Mesendoderm (in vitro differentiated cells): ENCODE measurements at regions not wholly inside any gene's neighbourhood (a gene's known extent, or its start where the extent isn't known, plus 50 kb on each side); places are given as distances from the start of the nearest gene placed in this dataset.

ENCODE experiments used
- DNase-seq: peaks from one replicate; pipeline ENCODE4 v3.0.0; 2013
- H2AK5ac ChIP-seq: 2 replicates; pipeline ENCODE4 v1.6.1; 2013; ENCODE audit warnings: low read length, inconsistent platforms
- H2BK120ac ChIP-seq: 2 replicates; pipeline ENCODE4 v1.6.1; 2013; ENCODE audit warnings: low read depth, mild to moderate bottlenecking, low read length, moderate library complexity, mixed read lengths
- H2BK15ac ChIP-seq: replicated peaks from 2 replicates; pipeline ENCODE4 v1.6.1; 2013; ENCODE audit warnings: low read depth, mild to moderate bottlenecking, moderate library complexity
- H2BK5ac ChIP-seq: 2 replicates; pipeline ENCODE4 v1.6.1; 2013; ENCODE audit warnings: low read length, inconsistent platforms
- H3K18ac ChIP-seq: 2 replicates; pipeline ENCODE4 v1.6.1; 2013; ENCODE audit warnings: mild to moderate bottlenecking, low read length, mixed read lengths
- H3K23ac ChIP-seq: one replicate; pipeline ENCODE4 v1.6.1; 2013; ENCODE audit warnings: low read length
- H3K27ac ChIP-seq: 2 replicates; pipeline ENCODE4 v1.5.1; 2013; ENCODE audit warnings: low read depth, mild to moderate bottlenecking, inconsistent platforms, low read length, moderate library complexity
- H3K27me3 ChIP-seq: 2 replicates; pipeline ENCODE4 v1.6.1; 2013; ENCODE audit warnings: low read length, control low read depth, mild to moderate bottlenecking, inconsistent platforms; ENCODE audit not compliant: insufficient read depth, poor library complexity
- H3K36me3 ChIP-seq: 2 replicates; pipeline ENCODE4 v1.6.1; 2013; ENCODE audit warnings: low read length, inconsistent platforms; ENCODE audit not compliant: control insufficient read depth, insufficient read depth
- H3K4ac ChIP-seq: one replicate; pipeline ENCODE4 v1.6.1; 2013; ENCODE audit warnings: low read depth, mild to moderate bottlenecking, low read length, moderate library complexity
- H3K4me1 ChIP-seq: 2 replicates; pipeline ENCODE4 v1.6.1; 2013; ENCODE audit warnings: low read depth, low read length, inconsistent platforms; ENCODE audit not compliant: control insufficient read depth
- H3K4me2 ChIP-seq: 2 replicates; pipeline ENCODE4 v1.6.1; 2013; ENCODE audit warnings: low read length
- H3K4me3 ChIP-seq: 2 replicates; pipeline ENCODE4 v1.5.1; 2013; ENCODE audit warnings: mild to moderate bottlenecking, low read length
- H3K56ac ChIP-seq: one replicate; pipeline ENCODE4 v1.6.1; 2013; ENCODE audit warnings: low read length
- H3K79me1 ChIP-seq: 2 replicates; pipeline ENCODE4 v1.6.1; 2013; ENCODE audit warnings: low read length, inconsistent platforms
- H3K79me2 ChIP-seq: 2 replicates; pipeline ENCODE4 v1.6.1; 2013; ENCODE audit warnings: mild to moderate bottlenecking, low read length; ENCODE audit not compliant: control insufficient read depth, insufficient read depth
- H3K9ac ChIP-seq: 2 replicates; pipeline ENCODE4 v1.6.1; 2013; ENCODE audit warnings: low read length, inconsistent platforms
- H4K5ac ChIP-seq: one replicate; pipeline ENCODE4 v1.6.1; 2013; ENCODE audit warnings: low read length
- H4K8ac ChIP-seq: one replicate; pipeline ENCODE4 v1.6.1; 2013; ENCODE audit warnings: low read depth, mild to moderate bottlenecking, control low read depth, low read length, moderate library complexity
- WGBS: extraction: QIAGEN DNeasy Blood & Tissue Kit; methylation state at CpG from one replicate; pipeline ENCODE4 v1.1.7; 2013; ENCODE audit warnings: low lambda C conversion rate, missing lambda C conversion rate; ENCODE audit not compliant: insufficient coverage; ENCODE audit errors: extremely low coverage; 5-methylcytosine and 5-hydroxymethylcytosine counted together

GRCh38 chr2:48251437-48252148, 62.9 kb upstream of the FOXN2 start:
- Histone ChIP-seq H3K4me2 (no peak overlapping the region), H4K5ac (no peak overlapping the region), H3K23ac (no peak overlapping the region), H2BK15ac (no peak overlapping the region), H3K27ac (no peak overlapping the region), H3K18ac (no peak overlapping the region), H2BK5ac (no peak overlapping the region), H3K79me1 (no peaks in the 10 kb centered on the region), H2BK120ac (no peak overlapping the region), H3K9ac (no peak overlapping the region), H3K4me1 (no peaks in the 10 kb centered on the region), H3K4ac (no peak overlapping the region), H4K8ac (no peak overlapping the region), H3K27me3 (no peaks in the 10 kb centered on the region), H3K4me3 (no peak overlapping the region), H2AK5ac (no peak overlapping the region), H3K36me3 (no peaks in the 10 kb centered on the region), H3K56ac (no peak overlapping the region), H3K79me2 (no peaks in the 10 kb centered on the region)
- WGBS, result no CpG with 5 or more reads among the region's 3 CpGs
- DNase-seq, result no peak

- Histone ChIP-seq H3K4me3 (no peak overlapping the region), H3K4me1 (no peaks in the 10 kb centered on the region), H3K18ac (no peak overlapping the region), H2BK15ac (no peak overlapping the region), H3K79me1 (no peaks in the 10 kb centered on the region), H3K4ac (no peak overlapping the region), H2BK5ac (no peak overlapping the region), H3K23ac (no peak overlapping the region), H4K5ac (no peak overlapping the region), H3K36me3 (no peaks in the 10 kb centered on the region), H3K4me2 (no peak overlapping the region), H3K27ac (no peak overlapping the region), H2AK5ac (no peak overlapping the region), H2BK120ac (no peak overlapping the region), H3K27me3 (no peaks in the 10 kb centered on the region), H3K9ac (no peak overlapping the region), H4K8ac (no peak overlapping the region), H3K79me2 (no peaks in the 10 kb centered on the region), H3K56ac (no peak overlapping the region)
- no CpG with 5 or more reads among the region's 1 CpG for WGBS
- no peak for DNase-seq
These were observed 61.2 kb upstream of the FOXN2 start for GRCh38 chr2:48253301-48253700.

- no peak overlapping the region for H4K8ac ChIP-seq
- no peak overlapping the region for H2BK15ac ChIP-seq
- no peak overlapping the region for H3K4ac ChIP-seq
- H3K79me1 ChIP-seq, result no peaks in the 10 kb centered on the region
- H2BK120ac ChIP-seq, result no peak overlapping the region
- H2AK5ac ChIP-seq, result no peak overlapping the region
- H3K18ac ChIP-seq, result no peak overlapping the region
- no peak overlapping the region for H3K23ac ChIP-seq
- no peak overlapping the region for H2BK5ac ChIP-seq
- no peaks in the 10 kb centered on the region for H3K4me1 ChIP-seq
- H3K56ac ChIP-seq, result no peak overlapping the region
- no peaks in the 10 kb centered on the region for H3K27me3 ChIP-seq
- H3K36me3 ChIP-seq, result no peaks in the 10 kb centered on the region
- no peak overlapping the region for H3K9ac ChIP-seq
- no peak overlapping the region for H3K4me3 ChIP-seq
- no peaks in the 10 kb centered on the region for H3K79me2 ChIP-seq
- no CpG with 5 or more reads among the region's 1 CpG for WGBS
- DNase-seq, result no peak
- H3K4me2 ChIP-seq, result no peak overlapping the region
- no peak overlapping the region for H4K5ac ChIP-seq
- no peak overlapping the region for H3K27ac ChIP-seq
These were observed 59.6 kb upstream of the FOXN2 start for GRCh38 chr2:48254839-48255238.

- no peak for DNase-seq
- H2BK15ac ChIP-seq, result no peak overlapping the region
- H3K23ac ChIP-seq, result no peak overlapping the region
- no peak overlapping the region for H2AK5ac ChIP-seq
- no peaks in the 10 kb centered on the region for H3K4me1 ChIP-seq
- no peak overlapping the region for H2BK120ac ChIP-seq
- H3K79me2 ChIP-seq, result no peaks in the 10 kb centered on the region
- no peak overlapping the region for H3K18ac ChIP-seq
- H2BK5ac ChIP-seq, result no peak overlapping the region
- no peaks in the 10 kb centered on the region for H3K79me1 ChIP-seq
- H3K4me3 ChIP-seq, result no peak overlapping the region
- H3K36me3 ChIP-seq, result no peaks in the 10 kb centered on the region
- H3K4ac ChIP-seq, result no peak overlapping the region
- no peak overlapping the region for H3K56ac ChIP-seq
- H4K8ac ChIP-seq, result no peak overlapping the region
- no peak overlapping the region for H3K9ac ChIP-seq
- no peak overlapping the region for H4K5ac ChIP-seq
- H3K27me3 ChIP-seq, result no peaks in the 10 kb centered on the region
- no peak overlapping the region for H3K4me2 ChIP-seq
- WGBS, result no CpG with 5 or more reads among the region's 2 CpGs
- H3K27ac ChIP-seq, result no peak overlapping the region
These were observed 57.0 kb upstream of the FOXN2 start for GRCh38 chr2:48257456-48257855.

- H2BK120ac ChIP-seq, result no peak overlapping the region
- DNase-seq, result no peak
- no peak overlapping the region for H3K4ac ChIP-seq
- H3K4me2 ChIP-seq, result no peak overlapping the region
- H3K9ac ChIP-seq, result no peak overlapping the region
- no peaks in the 10 kb centered on the region for H3K36me3 ChIP-seq
- no peaks in the 10 kb centered on the region for H3K79me2 ChIP-seq
- H2AK5ac ChIP-seq, result no peak overlapping the region
- no CpG with 5 or more reads among the region's 4 CpGs for WGBS
- no peak overlapping the region for H2BK15ac ChIP-seq
- no peak overlapping the region for H3K23ac ChIP-seq
- H2BK5ac ChIP-seq, result no peak overlapping the region
- H3K79me1 ChIP-seq, result no peaks in the 10 kb centered on the region
- H3K56ac ChIP-seq, result no peak overlapping the region
- no peak overlapping the region for H3K18ac ChIP-seq
- H3K27ac ChIP-seq, result no peak overlapping the region
- H4K8ac ChIP-seq, result no peak overlapping the region
- H4K5ac ChIP-seq, result no peak overlapping the region
- H3K4me1 ChIP-seq, result no peaks in the 10 kb centered on the region
- H3K27me3 ChIP-seq, result no peaks in the 10 kb centered on the region
- H3K4me3 ChIP-seq, result no peak overlapping the region
These were observed 55.9 kb upstream of the FOXN2 start for GRCh38 chr2:48258481-48259149.
